ENCODE measurements at regions not wholly inside any gene's neighbourhood (a gene's known extent, or its start where the extent isn't known, plus 50 kb on each side); places are given as distances from the start of the nearest gene placed in this dataset.

DNA sequence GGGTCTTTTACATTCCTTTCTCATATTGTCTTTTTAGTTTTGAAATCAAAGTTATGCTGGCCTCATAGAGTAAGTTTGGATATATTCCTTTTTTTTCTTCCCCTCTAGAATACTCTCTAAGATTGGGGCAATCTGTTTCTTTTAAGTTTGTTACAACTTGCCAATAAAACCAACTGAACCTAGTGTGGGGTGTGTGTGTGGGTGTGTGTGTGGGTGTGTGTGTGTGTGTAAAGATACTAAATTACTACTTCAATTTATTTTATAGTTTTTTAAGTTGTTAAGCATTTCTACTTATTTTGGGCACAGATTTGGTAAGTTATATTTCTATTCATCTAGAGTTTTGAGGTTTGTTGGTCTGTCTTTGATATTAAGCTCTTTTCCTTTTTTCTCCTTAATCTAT, 198.2 kb upstream of the TMC3 start:
- no peak for TF ChIP-seq CTCF (IDR thresholded peaks at IDR 0.05; ENCODE audit: insufficient read depth, low read length, poor library complexity, severe bottlenecking)
- H3K27me3 ChIP-seq (replicated peaks; ENCODE audit: control insufficient read depth, insufficient read depth, low read length): no peaks in the 10 kb centered on the region; the same call in 1 of the 2 replicates
- H3K36me3 ChIP-seq (ENCODE audit: control insufficient read depth, insufficient read depth, low read length): no peaks in the 10 kb centered on the region
- DNase-seq (ENCODE audit: extremely low read depth, insufficient read length): no peak
- no peak overlapping the region for H3K4me3 ChIP-seq (replicated peaks; ENCODE audit: low read depth, low read length)

- no peak for DNase-seq (ENCODE audit: extremely low read depth, insufficient read length)
- H3K36me3 ChIP-seq (ENCODE audit: control insufficient read depth, insufficient read depth, low read length): no peaks in the 10 kb centered on the region
- no peak overlapping the region for H3K4me3 ChIP-seq (replicated peaks; ENCODE audit: low read depth, low read length)
- TF ChIP-seq CTCF (IDR thresholded peaks at IDR 0.05; ENCODE audit: insufficient read depth, low read length, poor library complexity, severe bottlenecking): no peak
- H3K27me3 ChIP-seq (replicated peaks; ENCODE audit: control insufficient read depth, insufficient read depth, low read length): no peaks in the 10 kb centered on the region
Measured at GRCh38 chr15:81569286-81570080, 195.5 kb upstream of the TMC3 start.

DNA sequence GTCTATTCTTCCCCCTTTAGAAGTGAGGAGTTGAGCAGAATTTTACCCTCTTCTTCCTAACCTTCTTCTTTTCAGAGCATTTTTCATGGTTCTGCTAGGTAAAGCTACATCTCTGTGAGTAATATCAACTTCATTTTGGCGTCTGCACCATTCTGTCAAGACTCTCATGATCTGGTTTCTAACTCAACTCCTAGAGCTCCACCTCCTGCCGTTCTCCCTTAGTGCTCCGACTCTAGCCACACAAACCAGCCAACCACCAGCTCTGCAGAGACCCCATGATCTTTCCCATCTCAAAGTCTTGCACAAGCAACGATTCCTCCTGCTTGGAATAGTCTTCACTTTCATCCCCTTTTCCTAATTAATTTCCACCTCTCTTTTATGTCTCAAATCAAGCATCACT, 193.9 kb upstream of the TMC3 start:
- no peaks in the 10 kb centered on the region for H3K27me3 ChIP-seq (replicated peaks; ENCODE audit: control insufficient read depth, insufficient read depth, low read length)
- TF ChIP-seq CTCF (IDR thresholded peaks at IDR 0.05; ENCODE audit: insufficient read depth, low read length, poor library complexity, severe bottlenecking): no peak
- no peak overlapping the region for H3K4me3 ChIP-seq (replicated peaks; ENCODE audit: low read depth, low read length)
- no peaks in the 10 kb centered on the region for H3K36me3 ChIP-seq (ENCODE audit: control insufficient read depth, insufficient read depth, low read length)
- DNase-seq (ENCODE audit: extremely low read depth, insufficient read length): no peak

GRCh38 chr15:81562986-81563385, 189.0 kb upstream of the TMC3 start:
- Histone ChIP-seq H3K27me3 (replicated peaks; ENCODE audit: control insufficient read depth, insufficient read depth, low read length) (no peaks in the 10 kb centered on the region), H3K36me3 (ENCODE audit: control insufficient read depth, insufficient read depth, low read length) (no peaks in the 10 kb centered on the region), H3K4me3 (replicated peaks; ENCODE audit: low read depth, low read length) (no peak overlapping the region)
- no peak for TF ChIP-seq CTCF (IDR thresholded peaks at IDR 0.05; ENCODE audit: insufficient read depth, low read length, poor library complexity, severe bottlenecking)
- no peak for DNase-seq (ENCODE audit: extremely low read depth, insufficient read length)

GRCh38 chr15:81560405-81560804, 186.4 kb upstream of the TMC3 start:
- Histone ChIP-seq H3K36me3 (ENCODE audit: control insufficient read depth, insufficient read depth, low read length) (no peaks in the 10 kb centered on the region), H3K27me3 (replicated peaks; ENCODE audit: control insufficient read depth, insufficient read depth, low read length) (no peaks in the 10 kb centered on the region), H3K4me3 (replicated peaks; ENCODE audit: low read depth, low read length) (no peak overlapping the region)
- DNase-seq (ENCODE audit: extremely low read depth, insufficient read length): no peak
- no peak for TF ChIP-seq CTCF (IDR thresholded peaks at IDR 0.05; ENCODE audit: insufficient read depth, low read length, poor library complexity, severe bottlenecking)

Measured in GM06990 (cell line).